OCI-LY1 (cell line): ENCODE measurements at regions not wholly inside any gene's neighbourhood (a gene's known extent, or its start where the extent isn't known, plus 50 kb on each side); places are given as distances from the start of the nearest gene placed in this dataset.

Experiments used
- CTCF ChIP-seq: fragments of 200-600 bp; sonication (generic), shearing (Covaris generic); IDR thresholded peaks from 2 replicates; pipeline ENCODE4 v1.5.1; 2017; ENCODE audit warnings: mild to moderate bottlenecking, antibody characterized with exemption, low read length, moderate library complexity, mixed read lengths
- EZH2 ChIP-seq: fragments of 200-600 bp; sonication (generic), shearing (Covaris generic); IDR thresholded peaks from 2 replicates; pipeline ENCODE4 v1.8.0; 2017; ENCODE audit warnings: borderline replicate concordance, mixed run types, mild to moderate bottlenecking, antibody characterized with exemption, low read length, moderate library complexity, mixed read lengths

- no peak for TF ChIP-seq EZH2
- no peak for TF ChIP-seq CTCF
Observed at GRCh38 chr1:163906283-163906682, 584.5 kb downstream of the NUF2 start.
